Immature natural killer cell (primary cell): ENCODE measurements at regions not wholly inside any gene's neighbourhood (a gene's known extent, or its start where the extent isn't known, plus 50 kb on each side); places are given as distances from the start of the nearest gene placed in this dataset.
"Not testable (repeated sequence)": the region's sequence is repeated elsewhere in the genome, so short reads cannot be mapped to it uniquely, and the experiment has no call there.

ENCODE experiments used
- DNase-seq, 3 donors: peaks; one replicate each; pipeline ENCODE4 v3.0.0; 2022; ENCODE audit warnings: mixed read lengths in 1 of 3
- H3K27ac Mint-ChIP-seq, 6 donors: one replicate each; pipeline ENCODE4 v1.8.0; 2020; ENCODE audit warnings: mixed read lengths in 6 of 6, mild to moderate bottlenecking in 5 of 6, inconsistent platforms in 4 of 6, moderate library complexity in 3 of 6
- H3K27me3 Mint-ChIP-seq, 3 donors: one replicate each; pipeline ENCODE4 v1.8.0; 2020 to 2021; ENCODE audit warnings: low read depth in 3 of 3, mild to moderate bottlenecking in 3 of 3, mixed read lengths in 3 of 3, moderate library complexity in 3 of 3, inconsistent platforms in 1 of 3
- H3K36me3 Mint-ChIP-seq, 3 donors: one replicate each; pipeline ENCODE4 v1.8.0; 2020; ENCODE audit warnings: mixed read lengths in 3 of 3, inconsistent platforms in 2 of 3, mild to moderate bottlenecking in 2 of 3
- H3K4me1 Mint-ChIP-seq, 2 donors: one replicate each; pipeline ENCODE4 v1.8.0; 2020; ENCODE audit warnings: inconsistent platforms in 2 of 2, mild to moderate bottlenecking in 2 of 2, mixed read lengths in 2 of 2, moderate library complexity in 1 of 2
- H3K4me3 Mint-ChIP-seq, 5 donors: one replicate each; pipeline ENCODE4 v1.8.0; 2020; ENCODE audit warnings: mild to moderate bottlenecking in 5 of 5, mixed read lengths in 5 of 5, inconsistent platforms in 3 of 5, moderate library complexity in 3 of 5
- H3K9me3 Mint-ChIP-seq, 6 donors: one replicate each; pipeline ENCODE4 v1.8.0; 2020; ENCODE audit warnings: mild to moderate bottlenecking in 6 of 6, mixed read lengths in 6 of 6, inconsistent platforms in 4 of 6, moderate library complexity in 3 of 6

GRCh38 chrX:77046180-77046810, 400.9 kb upstream of the FGF16 start:
- H3K9me3 Mint-ChIP-seq, H3K4me1 Mint-ChIP-seq, H3K36me3 Mint-ChIP-seq, DNase-seq, H3K4me3 Mint-ChIP-seq, H3K27ac Mint-ChIP-seq: not testable (repeated sequence)
- H3K27me3 Mint-ChIP-seq = peaks cover 2 to 18% (median 2%) of the 10 kb centered on the region in 3 donors

GRCh38 chrX:77060572-77060971, 386.6 kb upstream of the FGF16 start:
- DNase-seq = no peak
- Mint-ChIP-seq H3K4me3 (no peak overlapping the region), H3K27ac (no peak overlapping the region), H3K4me1 (no peaks in the 10 kb centered on the region), H3K27me3 (peaks cover 0 to 4% (median 0%) of the 10 kb centered on the region in 3 donors), H3K9me3 (no peaks in the 10 kb centered on the region), H3K36me3 (no peaks in the 10 kb centered on the region)

DNA sequence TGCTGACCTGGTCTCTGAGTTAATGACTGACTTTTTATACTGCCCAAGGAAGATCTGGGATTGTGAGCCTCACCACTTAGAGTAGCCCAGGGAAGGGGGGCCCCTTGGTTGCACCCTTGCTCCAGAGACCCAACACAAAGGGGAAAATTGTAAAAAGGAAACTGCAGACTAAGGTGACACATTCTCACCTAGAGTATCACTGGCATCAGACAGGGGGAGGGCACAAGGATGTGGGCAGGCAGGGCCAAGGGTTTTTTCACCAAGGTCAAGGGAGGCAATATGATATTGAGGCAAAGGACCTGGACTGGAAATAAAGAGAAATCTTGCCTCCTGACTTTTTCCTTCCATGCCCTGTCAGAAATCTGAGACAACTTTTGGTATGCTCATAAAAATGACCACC, 386.2 kb upstream of the FGF16 start:
- Mint-ChIP-seq H3K27me3 (peaks cover 0 to 4% (median 0%) of the 10 kb centered on the region in 3 donors), H3K36me3 (no peaks in the 10 kb centered on the region), H3K4me1 (no peaks in the 10 kb centered on the region), H3K27ac (no peak overlapping the region), H3K9me3 (no peaks in the 10 kb centered on the region), H3K4me3 (no peak overlapping the region)
- DNase-seq = no peak

DNA sequence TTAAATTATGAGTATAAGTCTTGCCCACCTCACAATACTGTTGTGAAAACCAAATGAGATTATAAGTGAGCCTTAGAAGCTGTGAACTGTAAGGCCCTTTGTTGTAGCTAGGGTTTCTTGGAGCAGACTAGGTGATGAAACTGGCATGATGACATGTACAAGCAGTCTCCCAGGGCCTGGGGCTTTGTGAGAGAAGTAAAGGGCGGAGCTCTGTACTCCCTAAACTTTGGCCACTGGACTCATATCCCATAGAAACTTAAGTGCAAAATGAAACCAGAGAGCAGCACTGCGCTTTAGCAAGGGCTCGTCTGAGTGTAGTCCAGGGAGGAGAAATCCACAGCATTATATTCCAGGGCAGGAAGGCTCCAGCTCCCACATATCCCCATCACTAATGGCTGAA, 385.6 kb upstream of the FGF16 start:
- no peaks in the 10 kb centered on the region for H3K9me3 Mint-ChIP-seq
- no peaks in the 10 kb centered on the region for H3K4me1 Mint-ChIP-seq
- H3K36me3 Mint-ChIP-seq = no peaks in the 10 kb centered on the region
- H3K27me3 Mint-ChIP-seq = peaks cover 0 to 4% (median 0%) of the 10 kb centered on the region in 3 donors
- H3K27ac Mint-ChIP-seq = no peak overlapping the region
- no peak for DNase-seq
- H3K4me3 Mint-ChIP-seq = no peak overlapping the region

- peaks cover 0 to 5% of the 10 kb centered on the region in 2 donors for H3K4me1 Mint-ChIP-seq
- H3K9me3 Mint-ChIP-seq = peaks cover 0 to 2% (median 0%) of the 10 kb centered on the region in 6 donors
- H3K27me3 Mint-ChIP-seq = peaks cover 0 to 7% (median 0%) of the 10 kb centered on the region in 3 donors
- DNase-seq = no peak
- no peaks in the 10 kb centered on the region for H3K36me3 Mint-ChIP-seq
- H3K27ac Mint-ChIP-seq = no peak overlapping the region
- no peak overlapping the region for H3K4me3 Mint-ChIP-seq
Measured at GRCh38 chrX:77065896-77066295, 381.3 kb upstream of the FGF16 start.

DNA sequence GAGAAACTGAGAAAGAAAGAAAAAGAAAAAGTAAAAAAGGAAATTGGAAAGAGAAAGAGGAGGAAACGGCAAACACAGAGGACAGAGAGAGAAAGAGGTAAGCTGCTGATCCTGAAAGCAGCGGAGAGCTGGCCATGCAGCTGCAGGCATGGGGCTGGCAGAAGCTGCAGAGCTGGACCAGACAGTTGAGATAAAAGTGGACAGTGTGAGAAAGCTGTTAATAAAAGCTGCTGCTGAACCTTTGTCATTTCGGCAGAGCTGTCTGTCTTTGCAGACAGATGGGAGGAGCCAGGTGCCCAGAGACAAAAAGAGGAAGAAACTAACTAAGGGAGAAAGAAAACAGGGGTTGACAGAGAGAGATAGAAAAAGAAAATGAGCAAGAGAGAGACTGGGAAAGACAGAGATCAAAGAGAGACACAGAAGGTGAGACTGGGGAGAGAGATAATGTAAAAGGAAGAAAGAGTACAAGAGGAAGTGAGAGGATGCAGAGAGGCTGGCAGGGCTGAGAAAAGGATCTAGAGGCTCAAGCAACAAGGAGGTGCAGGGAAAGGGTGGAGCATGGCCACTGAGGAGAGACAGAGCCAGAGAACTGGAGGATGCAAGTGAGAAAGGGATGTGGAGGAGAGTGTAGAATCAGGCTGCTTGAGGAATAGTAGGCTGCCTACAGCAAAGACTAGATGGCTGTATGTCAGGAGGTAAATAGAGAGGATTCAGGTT, 376.8 kb upstream of the FGF16 start:
- no peak overlapping the region for H3K27ac Mint-ChIP-seq
- H3K9me3 Mint-ChIP-seq = peaks cover 0 to 2% (median 0%) of the 10 kb centered on the region in 6 donors
- DNase-seq = no peak
- no peaks in the 10 kb centered on the region for H3K36me3 Mint-ChIP-seq
- peaks cover 1 to 6% (median 5%) of the 10 kb centered on the region in 3 donors for H3K27me3 Mint-ChIP-seq
- peak overlapping the region in 2 of 5 donors; percentile 1 to 41 for H3K4me3 Mint-ChIP-seq
- peaks cover 0 to 5% of the 10 kb centered on the region in 2 donors for H3K4me1 Mint-ChIP-seq

- no peak for DNase-seq
- no peak overlapping the region for H3K27ac Mint-ChIP-seq
- peaks cover 2 to 20% (median 8%) of the 10 kb centered on the region in 6 donors for H3K9me3 Mint-ChIP-seq
- no peak overlapping the region for H3K4me3 Mint-ChIP-seq
- peaks cover 1 to 14% (median 7%) of the 10 kb centered on the region in 3 donors for H3K27me3 Mint-ChIP-seq
- no peaks in the 10 kb centered on the region for H3K4me1 Mint-ChIP-seq
- peaks cover 0 to 3% (median 0%) of the 10 kb centered on the region in 3 donors for H3K36me3 Mint-ChIP-seq
Measured at GRCh38 chrX:77076896-77077295, 370.3 kb upstream of the FGF16 start.

GRCh38 chrX:77081237-77081636, 366.0 kb upstream of the FGF16 start:
- not testable (repeated sequence) for H3K36me3 Mint-ChIP-seq, H3K27me3 Mint-ChIP-seq, H3K4me1 Mint-ChIP-seq, H3K4me3 Mint-ChIP-seq, H3K27ac Mint-ChIP-seq, DNase-seq
- peaks cover 3 to 23% (median 8%) of the 10 kb centered on the region in 6 donors for H3K9me3 Mint-ChIP-seq

DNA sequence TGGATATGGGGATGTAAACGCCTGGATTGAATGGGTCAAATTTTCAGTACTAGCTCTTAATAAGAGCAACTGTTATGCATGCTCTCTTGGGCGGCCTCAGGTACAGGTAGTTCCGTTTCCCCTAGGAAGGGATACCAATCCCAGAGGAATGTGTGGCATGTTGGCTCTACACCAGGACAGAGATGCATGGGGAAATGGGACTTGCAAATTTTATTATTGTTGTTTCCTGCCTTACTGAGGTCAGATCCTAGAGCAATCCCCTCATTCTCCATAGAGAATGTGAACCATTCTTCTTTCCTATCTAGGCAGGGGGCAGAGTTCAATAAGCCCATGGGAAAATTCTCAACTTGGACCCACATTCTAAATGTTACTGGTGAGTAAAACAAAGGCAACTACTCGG, 361.8 kb upstream of the FGF16 start:
- H3K36me3 Mint-ChIP-seq = no peaks in the 10 kb centered on the region
- H3K4me1 Mint-ChIP-seq = no peaks in the 10 kb centered on the region
- peaks cover 0 to 9% (median 0%) of the 10 kb centered on the region in 3 donors for H3K27me3 Mint-ChIP-seq
- DNase-seq = no peak
- H3K27ac Mint-ChIP-seq = no peak overlapping the region
- peaks cover 2 to 18% (median 5%) of the 10 kb centered on the region in 6 donors for H3K9me3 Mint-ChIP-seq
- H3K4me3 Mint-ChIP-seq = no peak overlapping the region

DNA sequence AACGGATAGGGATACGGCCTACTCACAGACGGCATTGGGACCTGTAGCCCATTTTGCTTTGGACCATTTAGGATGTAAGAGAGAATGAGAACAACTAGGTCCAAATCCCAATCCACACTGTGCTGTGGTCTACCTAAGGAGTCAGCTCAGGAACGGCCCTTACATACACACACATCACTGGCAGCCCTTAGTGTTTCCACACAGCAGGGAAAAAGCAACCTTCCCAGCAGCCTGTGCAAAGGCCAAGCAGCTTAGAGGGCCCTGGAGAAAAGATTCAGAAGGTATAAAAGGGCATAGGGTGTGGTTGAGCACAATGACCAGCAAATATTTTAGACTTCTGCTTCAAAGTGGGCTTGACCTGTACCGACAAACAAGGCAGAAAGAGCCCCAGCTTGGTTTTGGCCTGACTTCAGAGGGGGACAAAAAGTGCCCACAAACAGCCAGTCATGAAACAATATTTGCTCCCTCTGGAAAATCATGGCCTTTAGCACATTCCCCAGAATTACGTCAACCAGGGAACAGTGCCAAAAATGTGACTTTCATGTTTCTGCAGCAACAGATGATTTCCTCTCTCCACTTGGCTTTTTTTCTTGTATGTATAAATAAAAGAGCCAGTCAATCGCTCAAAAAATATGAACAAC, 359.5 kb upstream of the FGF16 start:
- Mint-ChIP-seq H3K9me3 (peaks cover 0 to 3% (median 0%) of the 10 kb centered on the region in 6 donors), H3K27me3 (peaks cover 0 to 9% (median 0%) of the 10 kb centered on the region in 3 donors), H3K4me1 (no peaks in the 10 kb centered on the region), H3K4me3 (no peak overlapping the region), H3K36me3 (no peaks in the 10 kb centered on the region), H3K27ac (no peak overlapping the region)
- DNase-seq = no peak

DNA sequence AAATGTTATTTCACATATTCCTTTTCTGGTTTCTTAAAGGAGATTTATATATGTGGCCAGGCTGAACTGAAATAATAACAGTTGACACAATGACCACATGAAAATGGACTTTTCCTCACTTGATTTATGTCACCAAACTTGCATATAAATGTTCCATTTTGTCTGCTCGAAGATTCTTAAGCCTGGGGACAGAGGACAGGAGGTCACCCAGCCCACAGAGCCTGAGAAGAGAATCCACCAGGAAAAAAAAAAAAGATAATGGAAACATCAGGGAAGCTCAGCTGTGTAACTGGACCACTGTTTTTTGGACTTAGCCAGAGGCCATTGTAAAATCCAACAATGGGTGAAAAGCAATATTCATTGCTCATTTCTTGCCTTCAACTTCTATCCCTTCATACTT, 359.0 kb upstream of the FGF16 start:
- H3K36me3 Mint-ChIP-seq = no peaks in the 10 kb centered on the region
- DNase-seq = no peak
- no peak overlapping the region for H3K27ac Mint-ChIP-seq
- no peaks in the 10 kb centered on the region for H3K4me1 Mint-ChIP-seq
- H3K9me3 Mint-ChIP-seq = peaks cover 0 to 3% (median 0%) of the 10 kb centered on the region in 6 donors
- H3K27me3 Mint-ChIP-seq = peaks cover 0 to 9% (median 0%) of the 10 kb centered on the region in 3 donors
- H3K4me3 Mint-ChIP-seq = no peak overlapping the region

DNA sequence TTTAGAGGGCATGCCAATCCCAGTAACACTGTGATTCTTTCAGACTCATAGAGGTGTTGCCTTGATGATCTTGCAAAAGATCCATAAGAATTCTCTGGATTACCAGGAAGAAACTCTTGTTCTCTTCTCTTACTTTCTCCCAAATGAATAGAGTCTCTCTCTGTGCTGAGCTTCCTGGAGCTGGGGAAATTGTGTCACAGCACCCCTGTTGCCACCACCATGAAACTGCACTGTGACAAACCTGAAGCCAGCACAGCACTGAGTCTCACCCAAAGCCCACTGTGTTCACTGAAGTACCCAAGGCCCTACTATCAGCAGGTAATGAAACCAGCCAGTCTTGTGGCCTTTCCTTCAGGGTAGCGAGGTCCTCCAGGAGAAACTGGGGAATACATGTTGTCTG, 332.7 kb upstream of the FGF16 start:
- Mint-ChIP-seq H3K4me3 (no peak overlapping the region), H3K27me3 (peaks cover 1 to 8% (median 2%) of the 10 kb centered on the region in 3 donors), H3K4me1 (no peaks in the 10 kb centered on the region), H3K27ac (no peak overlapping the region), H3K36me3 (no peaks in the 10 kb centered on the region), H3K9me3 (peaks cover 0 to 2% (median 0%) of the 10 kb centered on the region in 6 donors)
- no peak for DNase-seq

GRCh38 chrX:77118686-77119085, 328.5 kb upstream of the FGF16 start:
- no peak for DNase-seq
- Mint-ChIP-seq H3K9me3 (peaks cover 0 to 4% (median 0%) of the 10 kb centered on the region in 6 donors), H3K4me3 (no peak overlapping the region), H3K36me3 (no peaks in the 10 kb centered on the region), H3K27ac (no peak overlapping the region), H3K4me1 (no peaks in the 10 kb centered on the region), H3K27me3 (peaks cover 0 to 3% (median 2%) of the 10 kb centered on the region in 3 donors)

- H3K27me3 Mint-ChIP-seq = peaks cover 0 to 3% (median 2%) of the 10 kb centered on the region in 3 donors
- H3K36me3 Mint-ChIP-seq = no peaks in the 10 kb centered on the region
- H3K4me1 Mint-ChIP-seq = no peaks in the 10 kb centered on the region
- H3K27ac Mint-ChIP-seq = no peak overlapping the region
- H3K4me3 Mint-ChIP-seq = no peak overlapping the region
- peaks cover 0 to 4% (median 0%) of the 10 kb centered on the region in 6 donors for H3K9me3 Mint-ChIP-seq
- DNase-seq = no peak
Measured at GRCh38 chrX:77119706-77120105, 327.5 kb upstream of the FGF16 start.
